Effector memory CD4-positive, alpha-beta T cell (primary cell): ENCODE measurements at regions not wholly inside any gene's neighbourhood (a gene's known extent, or its start where the extent isn't known, plus 50 kb on each side); places are given as distances from the start of the nearest gene placed in this dataset.

ENCODE experiments used
- DNase-seq, 3 donors: peaks; one replicate each; pipeline ENCODE4 v3.0.0-alpha.2; 2020
- H3K27ac ChIP-seq: 2 replicates; pipeline ENCODE4 v1.7.0; 2013; ENCODE audit warnings: mild to moderate bottlenecking, low read length, moderate library complexity; ENCODE audit not compliant: insufficient read depth, poor library complexity, severe bottlenecking
- H3K27me3 ChIP-seq: replicated peaks from 2 replicates; pipeline ENCODE4 v1.7.0; 2013; ENCODE audit warnings: mild to moderate bottlenecking, low read length; ENCODE audit not compliant: insufficient read depth, control insufficient read depth, poor library complexity, severe bottlenecking
- H3K36me3 ChIP-seq: 2 replicates; pipeline ENCODE4 v1.7.0; 2013; ENCODE audit warnings: mild to moderate bottlenecking, low read length, moderate library complexity; ENCODE audit not compliant: control insufficient read depth, insufficient read depth
- H3K4me1 ChIP-seq: 2 replicates; pipeline ENCODE4 v1.7.0; 2013; ENCODE audit warnings: low read length, mild to moderate bottlenecking; ENCODE audit not compliant: control insufficient read depth, insufficient read depth, poor library complexity, severe bottlenecking
- H3K4me3 ChIP-seq: 2 replicates; pipeline ENCODE4 v1.7.0; 2013; ENCODE audit warnings: low read length, low read depth, mild to moderate bottlenecking; ENCODE audit not compliant: insufficient read depth, poor library complexity, severe bottlenecking
- H3K9me3 ChIP-seq: 2 replicates; pipeline ENCODE4 v1.7.0; 2013; ENCODE audit warnings: mild to moderate bottlenecking, low read length, moderate library complexity; ENCODE audit not compliant: control insufficient read depth

DNA sequence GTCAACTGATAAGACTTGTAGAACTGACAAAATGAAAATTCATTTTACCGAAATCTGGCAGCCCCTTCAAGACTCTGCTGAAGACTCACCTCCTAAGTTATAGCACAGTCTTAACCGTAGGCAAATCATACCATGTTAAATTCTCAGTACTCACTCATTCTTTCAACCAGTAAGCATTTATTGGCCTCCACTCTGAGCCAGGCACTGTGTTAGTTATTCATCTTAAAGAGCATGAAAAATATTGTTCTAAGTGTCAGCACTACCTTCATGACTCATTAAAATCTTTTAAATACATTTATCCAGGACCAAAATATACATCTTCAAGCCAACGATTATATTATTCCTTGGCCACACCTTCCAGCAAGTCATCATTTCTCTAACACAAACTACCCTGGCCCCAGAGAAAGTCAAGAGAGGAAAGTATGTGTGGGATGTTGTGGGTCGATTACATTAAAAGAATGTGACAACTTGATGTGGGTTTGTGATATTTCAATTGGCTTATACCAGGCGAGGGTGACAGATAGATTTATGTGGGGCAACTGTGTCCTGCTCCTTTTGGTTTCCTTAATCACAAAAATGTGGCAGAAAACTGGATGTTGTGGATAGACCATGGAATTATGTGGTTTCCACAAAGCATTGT lies 55.0 kb downstream of the TMEM30B start:
- Histone ChIP-seq H3K27ac (no peak overlapping the region), H3K9me3 (no peaks in the 10 kb centered on the region), H3K4me3 (no peak overlapping the region), H3K4me1 (no peaks in the 10 kb centered on the region), H3K36me3 (no peaks in the 10 kb centered on the region), H3K27me3 (no peaks in the 10 kb centered on the region)
- DNase-seq, result no peak

DNA sequence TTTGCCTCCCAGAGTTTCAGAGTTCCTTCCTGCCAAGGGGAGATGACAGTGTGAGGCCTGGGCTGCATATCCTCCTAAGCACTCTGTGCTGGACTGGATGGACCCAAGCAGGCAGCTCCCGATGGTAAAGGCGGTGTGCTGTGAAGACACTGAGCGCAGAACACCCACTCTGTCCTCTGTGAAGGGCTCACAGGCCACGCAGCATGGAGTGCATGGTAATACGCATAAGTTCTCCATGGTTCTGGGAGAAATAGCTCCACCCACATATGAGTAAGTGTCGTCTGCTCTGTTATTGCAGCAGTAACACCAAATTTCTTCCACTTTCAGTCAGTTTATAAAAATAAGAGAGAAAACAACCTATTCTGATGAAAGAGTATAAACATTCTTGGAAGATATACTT lies 55.8 kb downstream of the TMEM30B start:
- no peak for DNase-seq
- H3K4me3 ChIP-seq, result no peak overlapping the region
- H3K27me3 ChIP-seq, result no peaks in the 10 kb centered on the region
- H3K27ac ChIP-seq, result no peak overlapping the region
- H3K36me3 ChIP-seq, result no peaks in the 10 kb centered on the region
- no peaks in the 10 kb centered on the region for H3K4me1 ChIP-seq
- H3K9me3 ChIP-seq, result no peaks in the 10 kb centered on the region

DNA sequence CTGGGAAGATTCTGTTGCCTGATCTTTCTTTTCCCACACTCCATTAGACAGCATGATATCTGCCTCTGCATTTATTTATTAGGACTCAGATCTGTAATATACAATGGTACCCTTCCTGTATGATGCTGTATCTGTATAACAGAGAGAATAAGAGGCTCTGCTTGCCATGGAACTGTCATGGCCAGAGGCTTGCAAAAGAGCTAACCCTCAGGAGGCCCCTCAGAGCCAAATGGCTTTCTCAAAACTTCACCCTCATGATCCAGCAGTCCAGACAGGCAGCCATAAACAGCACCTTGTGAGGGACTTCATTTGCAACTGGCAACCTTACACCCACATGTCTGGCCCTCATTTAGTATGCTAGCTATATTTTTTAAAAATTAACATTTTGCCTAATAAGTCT lies 57.6 kb downstream of the TMEM30B start:
- no peak for DNase-seq
- Histone ChIP-seq H3K4me1 (no peaks in the 10 kb centered on the region), H3K27me3 (no peaks in the 10 kb centered on the region), H3K27ac (no peak overlapping the region), H3K9me3 (no peaks in the 10 kb centered on the region), H3K36me3 (no peaks in the 10 kb centered on the region), H3K4me3 (no peak overlapping the region)

DNA sequence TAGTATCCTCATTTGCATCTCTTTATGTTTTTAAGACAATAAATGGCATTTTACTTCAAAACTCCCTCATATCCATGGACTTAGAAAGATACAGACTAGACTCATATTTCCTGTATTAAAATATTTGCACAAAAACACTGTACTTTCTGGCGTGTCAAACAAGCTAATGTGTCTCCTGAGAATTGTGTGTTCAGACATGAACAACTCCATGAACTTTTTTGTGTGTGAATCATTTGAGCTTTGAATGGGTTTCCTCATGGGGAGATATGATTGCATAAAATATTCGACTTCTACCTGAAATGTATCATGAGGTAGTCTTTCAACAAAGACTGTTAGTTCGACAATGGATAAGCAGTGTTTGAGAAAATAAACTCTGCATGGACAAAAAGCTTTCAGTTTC lies 58.8 kb downstream of the TMEM30B start:
- no peak overlapping the region for H3K27ac ChIP-seq
- H3K36me3 ChIP-seq, result no peaks in the 10 kb centered on the region
- H3K4me1 ChIP-seq, result no peaks in the 10 kb centered on the region
- H3K27me3 ChIP-seq, result no peaks in the 10 kb centered on the region
- DNase-seq, result no peak
- H3K4me3 ChIP-seq, result no peak overlapping the region
- no peaks in the 10 kb centered on the region for H3K9me3 ChIP-seq

DNA sequence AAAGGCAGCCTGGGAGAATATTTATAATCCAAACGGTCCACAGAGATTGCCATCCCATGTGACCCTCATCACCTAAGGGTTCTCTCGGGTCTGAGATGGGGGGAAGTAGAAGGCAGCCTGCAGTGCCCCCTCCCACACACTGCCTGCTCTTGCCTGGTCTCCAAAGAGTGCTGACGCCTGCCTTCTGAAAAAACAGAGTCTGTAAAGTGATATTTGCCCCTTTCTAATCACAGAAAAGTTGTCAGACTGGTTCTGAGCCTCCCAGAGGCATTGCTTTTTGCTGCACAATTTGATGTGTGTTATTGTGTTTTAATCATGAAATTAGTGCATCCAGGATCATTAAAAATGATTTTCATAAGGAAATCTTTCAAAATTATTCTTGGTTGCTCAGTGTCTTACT lies 59.2 kb downstream of the TMEM30B start:
- Histone ChIP-seq H3K4me1 (no peaks in the 10 kb centered on the region), H3K27me3 (no peaks in the 10 kb centered on the region), H3K36me3 (no peaks in the 10 kb centered on the region), H3K27ac (no peak overlapping the region), H3K4me3 (no peak overlapping the region), H3K9me3 (no peaks in the 10 kb centered on the region)
- DNase-seq, result no peak

DNA sequence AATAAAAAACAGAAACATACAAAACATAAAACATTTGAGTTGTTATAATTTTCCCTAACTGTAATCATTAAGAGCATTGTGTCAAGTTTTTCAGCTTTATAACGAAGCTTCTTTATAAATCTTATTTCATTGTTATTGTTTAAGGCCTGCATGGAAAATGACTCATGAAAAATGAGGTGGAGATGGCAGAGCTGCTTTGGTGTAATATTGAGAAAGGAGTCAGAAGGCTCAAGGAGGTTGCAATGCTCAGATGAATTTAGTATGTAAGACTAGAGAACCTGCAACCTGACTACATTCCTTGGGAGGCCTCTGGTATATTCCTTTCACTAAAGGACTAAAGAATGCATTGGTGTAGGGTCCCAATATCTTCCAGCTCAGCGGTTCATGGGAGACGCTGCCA lies 61.5 kb downstream of the TMEM30B start:
- no peaks in the 10 kb centered on the region for H3K27me3 ChIP-seq
- H3K4me1 ChIP-seq, result no peaks in the 10 kb centered on the region
- H3K27ac ChIP-seq, result no peak overlapping the region
- no peak for DNase-seq
- H3K9me3 ChIP-seq, result no peaks in the 10 kb centered on the region
- H3K36me3 ChIP-seq, result no peaks in the 10 kb centered on the region
- H3K4me3 ChIP-seq, result no peak overlapping the region

DNA sequence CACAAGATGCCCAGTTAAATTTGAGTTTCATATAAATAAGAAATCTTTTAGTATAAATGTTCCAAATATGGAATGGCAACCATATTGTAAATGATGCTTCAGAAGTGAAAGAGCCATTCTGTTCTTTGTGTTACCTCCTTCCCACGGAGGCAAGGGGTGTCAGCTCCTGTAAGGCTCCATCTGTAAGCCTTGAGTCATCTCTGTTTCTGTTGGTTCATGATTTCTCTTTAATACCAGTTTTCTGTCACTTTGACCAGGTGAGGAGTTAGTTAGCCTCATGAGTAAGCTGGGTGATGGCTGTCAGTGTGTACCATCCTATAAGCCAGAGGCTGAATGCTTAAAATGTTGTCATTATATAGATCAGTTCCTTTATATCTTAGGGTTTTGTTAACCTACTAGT lies 61.9 kb downstream of the TMEM30B start:
- no peaks in the 10 kb centered on the region for H3K4me1 ChIP-seq
- H3K27me3 ChIP-seq, result no peaks in the 10 kb centered on the region
- no peak overlapping the region for H3K4me3 ChIP-seq
- no peaks in the 10 kb centered on the region for H3K36me3 ChIP-seq
- no peak for DNase-seq
- H3K27ac ChIP-seq, result no peak overlapping the region
- H3K9me3 ChIP-seq, result no peaks in the 10 kb centered on the region

DNA sequence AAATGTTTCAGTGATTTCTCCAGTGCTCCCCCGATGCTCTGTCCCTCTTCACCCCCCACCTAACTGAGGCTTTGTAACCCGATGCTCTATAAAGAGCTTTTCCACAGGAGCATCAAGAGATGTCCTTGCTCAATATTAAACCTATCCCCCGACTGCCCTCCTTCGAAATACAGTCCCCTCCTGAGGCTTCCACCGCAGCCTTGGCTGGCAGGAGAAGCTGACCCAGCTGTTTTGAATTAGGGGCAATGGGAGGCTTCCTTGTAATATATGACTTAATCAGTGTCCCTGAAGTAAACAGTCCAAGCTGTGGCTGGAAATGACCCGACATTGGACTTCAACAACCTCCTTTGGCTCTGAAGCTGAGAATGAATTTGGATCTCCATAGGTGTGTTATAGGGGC lies 62.4 kb downstream of the TMEM30B start:
- no peaks in the 10 kb centered on the region for H3K27me3 ChIP-seq
- H3K4me3 ChIP-seq, result no peak overlapping the region
- DNase-seq, result no peak
- no peaks in the 10 kb centered on the region for H3K4me1 ChIP-seq
- H3K27ac ChIP-seq, result no peak overlapping the region
- no peaks in the 10 kb centered on the region for H3K9me3 ChIP-seq
- H3K36me3 ChIP-seq, result no peaks in the 10 kb centered on the region

DNA sequence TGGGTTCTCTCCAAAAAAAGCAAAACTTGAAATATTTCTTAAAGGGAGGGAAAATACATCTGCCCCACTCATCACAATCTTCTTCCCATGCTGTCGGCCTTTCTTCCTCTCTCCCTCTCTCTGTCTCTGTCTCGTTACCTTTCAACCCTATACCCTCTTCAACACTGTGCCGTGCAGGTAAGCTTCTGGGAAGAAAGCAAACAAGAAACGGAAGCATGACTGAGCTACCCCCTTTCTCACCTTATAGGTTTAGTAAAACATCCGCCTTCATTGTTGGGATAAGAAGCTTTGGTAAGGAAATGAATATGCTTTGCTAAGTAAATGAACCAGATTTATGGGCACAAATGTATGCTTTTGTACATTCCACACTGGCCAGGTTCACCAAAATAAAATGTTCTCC lies 63.0 kb downstream of the TMEM30B start:
- Histone ChIP-seq H3K4me1 (no peaks in the 10 kb centered on the region), H3K4me3 (no peak overlapping the region), H3K36me3 (no peaks in the 10 kb centered on the region), H3K9me3 (no peaks in the 10 kb centered on the region), H3K27ac (no peak overlapping the region), H3K27me3 (no peaks in the 10 kb centered on the region)
- DNase-seq, result no peak

DNA sequence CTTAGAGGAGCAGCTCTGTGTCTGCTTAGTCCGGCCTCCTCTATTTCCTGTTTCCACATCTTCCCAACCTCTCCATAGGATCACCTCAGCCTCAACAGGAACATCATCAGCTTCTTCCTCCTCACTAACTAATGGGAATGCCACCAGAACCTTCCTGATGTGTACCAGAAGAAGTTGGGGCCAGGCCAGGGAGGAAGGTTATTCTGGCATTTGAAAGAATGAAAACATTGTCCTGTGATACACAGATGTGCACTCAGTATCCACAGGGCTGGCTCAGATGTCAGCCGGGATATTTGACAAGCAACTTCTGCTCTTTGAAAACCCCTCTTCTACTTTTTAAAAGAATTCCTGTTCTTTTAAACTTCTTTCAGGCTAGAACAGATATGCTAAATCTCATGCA lies 63.6 kb downstream of the TMEM30B start:
- no peaks in the 10 kb centered on the region for H3K27me3 ChIP-seq
- DNase-seq, result no peak

More for the DNA sequence above, 63.6 kb downstream of the TMEM30B start:
- Histone ChIP-seq H3K27ac (no peak overlapping the region), H3K9me3 (no peaks in the 10 kb centered on the region), H3K36me3 (no peaks in the 10 kb centered on the region), H3K4me3 (no peak overlapping the region), H3K4me1 (no peaks in the 10 kb centered on the region)
